Islet of Langerhans (tissue), 1 donor: ENCODE measurements at regions not wholly inside any gene's neighbourhood (a gene's known extent, or its start where the extent isn't known, plus 50 kb on each side); places are given as distances from the start of the nearest gene placed in this dataset.

ENCODE experiments used
- FAIRE-seq: peaks from one replicate; lab custom pipeline; 2011; peaks lifted over from hg19 to GRCh38; lab: Jason Lieb, UNC

DNA sequence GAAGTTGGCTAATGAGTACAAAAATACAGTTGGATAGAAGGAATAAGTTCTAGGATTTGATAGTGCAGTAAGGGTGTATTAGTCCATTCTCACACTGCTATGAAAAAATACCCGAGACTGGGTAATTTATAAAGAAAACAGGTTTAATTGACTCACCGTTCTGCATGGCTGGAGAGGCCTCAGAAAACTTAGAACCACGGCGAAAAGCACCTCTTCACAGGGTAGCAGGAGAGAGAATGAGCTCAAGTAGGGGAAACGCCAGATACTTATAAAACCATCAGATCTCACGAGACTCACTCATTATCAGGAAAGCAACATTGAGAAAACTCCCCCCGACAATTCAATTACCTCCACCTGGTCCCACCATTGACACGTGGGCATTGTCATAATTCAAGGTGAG, 483.3 kb downstream of the TUSC7 start:
- FAIRE-seq = no peak

DNA sequence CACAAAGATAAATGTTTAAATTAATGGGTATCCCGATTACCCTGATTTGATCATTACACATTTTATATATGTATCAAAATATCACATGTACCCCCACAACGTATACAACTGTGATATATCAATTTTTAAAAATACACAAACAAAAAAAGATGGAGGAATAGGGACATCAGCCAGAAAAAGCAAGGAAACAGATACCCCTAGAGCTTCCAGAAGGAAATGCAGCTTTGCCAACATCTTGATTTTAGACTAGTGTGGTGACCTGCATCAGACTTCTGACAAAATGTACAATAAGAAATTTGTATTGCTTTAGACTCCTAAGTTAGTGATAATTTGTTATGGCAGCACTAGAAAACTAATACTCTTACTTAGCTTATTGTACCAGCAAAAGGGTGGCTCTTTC, 483.8 kb downstream of the TUSC7 start:
- FAIRE-seq = no peak

DNA sequence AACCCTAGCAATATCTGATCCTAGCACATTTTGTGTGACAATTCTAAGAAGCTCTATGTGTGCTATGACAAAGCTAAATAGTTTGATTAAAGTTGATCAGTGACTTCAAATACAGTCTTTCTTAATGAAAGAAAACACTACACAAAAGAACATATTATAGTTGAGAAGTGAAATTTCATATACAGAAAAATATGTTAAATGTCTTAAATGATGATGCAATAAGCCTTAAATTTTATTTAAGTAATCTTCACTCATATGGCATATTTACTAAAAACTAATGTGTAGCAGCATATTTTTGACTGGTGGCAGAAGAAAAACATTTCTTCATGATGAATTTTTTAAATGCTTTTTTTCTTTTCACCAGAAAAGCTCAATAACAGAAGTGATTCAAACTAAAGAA, 485.5 kb downstream of the TUSC7 start:
- FAIRE-seq = no peak

DNA sequence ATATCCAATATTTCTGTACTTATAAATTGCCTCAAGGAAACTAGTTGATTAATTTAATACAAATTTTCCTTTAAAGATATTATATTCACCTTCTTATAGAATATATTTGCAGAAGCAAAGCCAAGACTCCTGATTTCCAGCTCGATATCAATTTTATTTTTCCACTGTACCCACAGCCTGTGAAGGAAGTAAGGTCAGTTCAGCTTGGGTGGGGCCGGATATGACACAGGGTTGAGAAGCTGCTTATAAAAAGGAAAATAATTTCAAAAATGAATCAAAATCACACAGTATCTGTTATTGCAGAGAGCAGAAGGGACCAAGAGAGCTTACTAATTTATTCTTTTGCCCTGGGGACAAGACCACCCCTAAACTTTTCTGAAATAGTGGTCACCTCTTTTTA, 491.4 kb downstream of the TUSC7 start:
- FAIRE-seq = no peak

DNA sequence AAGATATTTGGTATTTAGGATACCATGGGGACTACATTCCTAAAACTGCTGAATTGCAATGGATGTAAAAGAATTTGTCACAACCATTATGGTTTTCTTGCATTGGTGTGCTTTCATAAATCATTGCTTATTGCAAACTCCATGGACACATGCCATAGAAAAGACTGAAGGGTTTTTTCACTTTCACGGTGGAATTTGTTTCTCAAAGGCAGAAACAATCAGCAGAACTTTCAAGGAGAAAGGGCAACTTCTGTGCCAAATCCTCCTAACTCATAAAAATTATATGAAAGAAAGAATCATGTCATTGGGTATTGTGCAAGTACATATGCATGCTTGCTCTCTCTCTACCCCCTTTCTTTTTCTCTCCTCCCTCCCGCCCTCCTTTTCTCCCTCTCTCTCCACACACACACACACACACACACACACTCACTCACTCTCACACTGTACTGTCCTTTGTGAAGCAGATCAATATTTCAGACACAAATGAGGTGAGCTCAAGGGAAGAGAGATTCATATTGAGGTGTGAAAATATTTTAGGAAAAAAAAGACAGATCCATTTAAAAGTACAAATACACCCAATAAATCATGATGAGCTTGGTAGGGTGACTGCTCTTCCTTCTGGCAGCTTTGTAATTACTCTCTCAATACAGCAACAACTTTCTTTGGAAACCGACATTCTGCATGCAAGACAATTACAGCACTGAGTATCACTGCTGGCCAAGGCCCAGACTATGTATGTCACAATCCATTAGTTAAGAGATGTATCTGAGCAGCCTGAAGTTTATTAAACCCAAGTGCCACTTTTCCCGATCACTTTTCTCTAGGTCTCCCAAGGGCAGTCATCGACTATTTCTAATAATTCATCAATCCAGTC, 492.6 kb downstream of the TUSC7 start:
- FAIRE-seq = no peak

DNA sequence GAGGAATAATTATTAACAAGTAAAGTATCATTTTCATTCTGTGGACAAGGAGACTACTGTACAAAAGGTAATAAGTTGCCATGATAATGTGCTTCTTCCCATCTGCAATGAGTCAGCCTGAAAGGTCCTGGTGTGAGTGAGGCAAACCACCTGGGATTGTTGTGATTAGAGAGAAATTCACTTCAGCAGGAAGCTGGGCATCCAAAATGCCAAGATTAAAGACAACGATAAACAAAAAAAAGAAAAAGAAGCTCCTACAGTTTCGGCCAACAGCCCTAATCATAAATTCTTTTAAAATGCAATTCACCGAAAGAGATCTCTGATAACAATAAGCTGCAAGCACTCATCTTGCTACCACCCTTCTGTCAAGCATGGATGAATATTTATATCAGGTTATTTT, 507.8 kb downstream of the TUSC7 start:
- peak; percentile 5 for FAIRE-seq

DNA sequence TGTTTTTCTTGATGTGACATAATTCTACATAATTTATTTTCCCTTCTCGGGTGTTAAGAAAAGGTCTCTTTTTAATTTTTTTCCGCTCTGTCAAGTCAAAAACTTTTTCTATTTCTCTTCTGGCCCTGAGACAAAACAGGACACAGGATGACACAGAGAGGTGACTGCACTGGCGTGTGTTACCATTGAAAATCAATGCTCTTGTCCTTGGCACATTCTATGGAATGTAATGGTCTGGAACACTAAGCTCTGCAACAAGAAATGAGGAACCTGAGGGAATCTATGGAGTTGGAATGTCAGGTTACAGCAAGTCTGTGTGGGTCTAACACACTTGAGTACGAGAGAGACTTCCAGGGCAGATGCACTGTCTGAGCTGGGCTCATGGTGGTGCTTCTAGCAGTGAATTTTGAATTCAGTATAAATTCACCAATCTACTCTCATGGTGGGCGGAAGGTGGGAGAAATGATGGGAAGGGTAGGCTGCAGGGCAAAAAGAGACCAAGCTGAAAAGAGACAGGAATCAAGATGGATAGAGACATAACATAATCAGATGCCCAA, 508.3 kb downstream of the TUSC7 start:
- no peak for FAIRE-seq

DNA sequence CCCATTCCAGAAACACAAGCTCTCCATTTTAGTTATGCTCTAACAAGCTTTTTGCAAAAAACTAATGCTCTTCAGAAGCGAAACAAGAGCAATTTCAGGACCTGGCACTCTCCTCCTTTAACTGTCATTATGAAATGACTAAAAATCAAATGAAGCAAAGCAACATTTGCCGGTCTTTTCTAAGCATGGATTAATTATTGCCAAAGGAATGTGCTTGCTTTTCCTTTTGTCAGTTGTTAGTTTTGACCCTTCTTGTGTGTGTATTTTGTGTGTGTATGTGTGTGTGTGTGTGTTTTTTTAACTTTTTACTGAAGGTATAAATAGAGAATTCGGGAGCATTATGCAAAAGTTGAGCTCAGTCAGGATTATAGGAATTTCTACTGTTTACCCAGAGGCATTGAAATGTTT, 509.1 kb downstream of the TUSC7 start:
- FAIRE-seq = no peak

DNA sequence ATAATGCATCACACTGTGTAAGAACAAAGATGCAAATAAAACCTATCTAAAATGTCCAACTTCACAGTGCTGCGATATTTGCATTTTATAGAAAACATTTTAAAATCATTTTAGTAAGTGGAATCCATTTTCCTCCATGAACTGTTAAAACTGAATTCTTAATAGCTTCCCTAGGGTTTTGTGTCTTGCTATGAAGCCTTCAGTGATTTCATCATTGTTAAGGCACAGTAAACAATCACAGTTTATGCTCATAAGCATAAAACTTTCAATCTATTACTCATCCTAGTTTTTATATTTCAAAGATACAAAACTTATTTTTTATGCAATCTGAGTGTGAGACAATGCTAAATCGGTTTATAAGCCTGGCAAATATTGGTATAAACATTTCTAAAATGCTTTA, 509.7 kb downstream of the TUSC7 start:
- FAIRE-seq = peak; percentile 13

DNA sequence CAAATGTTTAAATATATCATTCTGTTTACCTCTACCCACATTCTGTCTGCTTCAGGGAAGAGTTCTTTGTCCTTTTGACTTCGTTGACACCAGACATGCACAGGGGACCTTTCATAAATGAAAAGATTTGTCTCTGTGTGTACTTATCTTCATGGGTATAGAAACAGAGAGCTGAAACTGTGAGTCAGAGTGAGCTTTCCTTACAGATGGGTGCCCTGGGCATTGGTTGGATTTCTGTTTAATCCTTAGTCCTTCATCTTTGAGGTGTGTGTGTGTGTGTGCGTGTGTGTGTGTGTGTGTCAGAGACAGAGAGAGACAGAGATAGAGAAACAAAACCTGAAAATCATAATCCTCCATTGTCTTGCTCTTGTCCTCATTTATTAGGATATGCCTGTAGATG, 517.4 kb downstream of the TUSC7 start:
- no peak for FAIRE-seq

DNA sequence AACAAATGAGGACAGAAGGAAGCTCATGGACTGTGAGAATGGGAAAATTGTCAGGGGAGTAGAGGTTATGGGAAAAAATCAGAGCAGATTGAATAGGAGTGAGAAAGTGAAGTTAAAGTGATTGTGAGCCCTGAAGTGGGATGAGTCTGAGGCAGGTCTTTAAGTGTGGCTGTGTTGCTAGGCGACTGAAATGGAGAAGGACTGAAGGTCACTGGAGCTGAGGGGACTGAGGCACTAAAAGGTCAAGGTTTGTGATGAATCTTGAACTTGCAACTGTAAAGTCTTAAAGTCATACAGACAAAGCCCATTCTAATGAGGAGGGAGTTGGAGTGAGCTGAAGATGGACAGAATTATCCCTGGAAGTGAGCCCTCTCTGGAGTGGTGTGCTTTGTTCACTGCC, 518.9 kb downstream of the TUSC7 start:
- FAIRE-seq = no peak

DNA sequence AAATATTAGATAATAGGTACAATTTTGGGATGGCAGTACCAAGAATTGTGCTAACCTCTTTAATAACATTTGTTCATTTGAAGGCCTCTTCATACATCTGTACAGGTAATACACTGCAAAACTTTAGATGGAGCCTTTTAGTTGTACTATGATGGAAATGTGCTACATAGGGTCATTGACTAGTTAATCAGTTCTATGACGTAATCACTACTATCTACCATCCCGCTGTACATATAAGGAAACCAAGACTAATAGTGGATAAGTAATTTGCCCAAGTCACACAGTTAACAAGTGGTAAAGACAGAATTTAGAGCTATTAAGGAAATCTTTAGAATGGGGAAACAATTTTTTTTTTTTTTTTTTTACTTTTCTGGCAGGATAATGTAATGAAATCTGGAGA, 521.3 kb downstream of the TUSC7 start:
- no peak for FAIRE-seq

DNA sequence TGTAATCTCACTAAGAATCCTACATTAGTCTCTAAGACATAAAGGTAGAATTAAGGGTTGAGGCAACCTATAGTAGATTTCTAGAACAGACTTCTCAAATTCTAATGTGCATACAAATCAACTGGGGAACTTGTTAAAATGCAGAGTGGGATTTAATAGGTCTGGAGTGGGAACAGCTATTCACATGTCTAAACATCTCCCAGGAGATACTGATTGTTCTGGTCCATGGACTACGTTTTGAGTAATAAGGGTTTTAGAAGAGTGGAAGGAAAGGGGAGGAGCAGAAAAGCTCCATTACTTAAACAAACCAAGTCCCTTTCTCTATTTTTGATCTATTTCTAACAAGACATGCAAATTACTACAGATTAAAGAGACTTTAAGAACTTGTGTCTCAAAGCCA, 524.8 kb downstream of the TUSC7 start:
- FAIRE-seq = no peak

DNA sequence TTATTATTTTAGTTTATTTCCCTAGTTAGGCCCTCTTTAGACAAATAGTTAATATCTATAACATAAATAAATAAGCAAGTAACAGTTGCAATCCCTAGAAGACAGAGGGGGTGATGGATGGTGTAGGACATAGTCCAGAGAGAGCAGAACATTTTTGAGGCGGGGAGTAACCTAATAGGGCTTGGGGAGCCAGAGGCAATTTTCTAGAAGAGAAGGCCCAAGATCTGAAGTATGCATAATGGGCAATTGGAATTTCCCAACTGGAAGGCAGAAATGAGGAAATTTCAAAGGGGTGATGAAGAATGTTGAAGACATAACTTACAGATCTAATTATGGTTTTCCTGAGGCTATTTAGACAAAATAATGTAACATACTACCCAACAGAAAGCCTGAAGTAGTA, 525.7 kb downstream of the TUSC7 start:
- FAIRE-seq = no peak

DNA sequence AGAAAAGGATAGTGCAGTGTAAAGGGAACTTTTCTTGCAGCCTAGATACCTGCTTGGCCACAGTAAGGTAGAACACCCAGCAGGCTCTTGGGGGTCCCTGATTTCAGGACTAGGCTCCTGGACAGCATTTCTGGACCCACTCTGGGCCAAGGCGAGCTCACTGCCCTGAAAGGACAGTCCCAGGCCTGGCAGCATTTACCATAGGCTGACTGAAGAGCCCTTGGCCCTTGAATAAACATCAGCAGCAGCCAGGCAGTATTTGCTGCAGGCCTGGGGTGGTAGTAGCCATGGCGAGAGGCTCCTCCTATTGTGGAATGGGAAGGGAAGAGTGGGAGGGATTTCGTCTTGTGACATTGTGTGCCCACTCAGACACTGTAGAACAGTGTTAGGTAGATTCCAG, 529.2 kb downstream of the TUSC7 start:
- FAIRE-seq = no peak

DNA sequence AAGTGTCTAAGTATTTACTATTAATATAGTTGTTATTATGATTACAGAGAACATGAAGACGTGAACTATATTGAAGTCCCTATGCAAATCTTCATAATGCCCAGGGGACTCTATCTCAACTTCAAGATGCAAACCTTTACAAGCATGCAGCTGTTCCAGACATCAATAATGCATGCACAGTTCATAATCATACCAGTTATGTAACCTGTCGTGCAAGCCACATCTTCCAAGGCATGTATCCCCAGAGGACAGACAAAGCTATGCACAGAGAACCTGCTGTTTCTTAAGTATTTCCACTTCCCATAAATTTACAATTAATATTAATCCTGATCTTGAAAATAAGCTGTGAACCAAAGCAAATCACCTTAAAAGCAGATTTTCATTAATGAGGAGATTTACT, 534.1 kb downstream of the TUSC7 start:
- FAIRE-seq = no peak

DNA sequence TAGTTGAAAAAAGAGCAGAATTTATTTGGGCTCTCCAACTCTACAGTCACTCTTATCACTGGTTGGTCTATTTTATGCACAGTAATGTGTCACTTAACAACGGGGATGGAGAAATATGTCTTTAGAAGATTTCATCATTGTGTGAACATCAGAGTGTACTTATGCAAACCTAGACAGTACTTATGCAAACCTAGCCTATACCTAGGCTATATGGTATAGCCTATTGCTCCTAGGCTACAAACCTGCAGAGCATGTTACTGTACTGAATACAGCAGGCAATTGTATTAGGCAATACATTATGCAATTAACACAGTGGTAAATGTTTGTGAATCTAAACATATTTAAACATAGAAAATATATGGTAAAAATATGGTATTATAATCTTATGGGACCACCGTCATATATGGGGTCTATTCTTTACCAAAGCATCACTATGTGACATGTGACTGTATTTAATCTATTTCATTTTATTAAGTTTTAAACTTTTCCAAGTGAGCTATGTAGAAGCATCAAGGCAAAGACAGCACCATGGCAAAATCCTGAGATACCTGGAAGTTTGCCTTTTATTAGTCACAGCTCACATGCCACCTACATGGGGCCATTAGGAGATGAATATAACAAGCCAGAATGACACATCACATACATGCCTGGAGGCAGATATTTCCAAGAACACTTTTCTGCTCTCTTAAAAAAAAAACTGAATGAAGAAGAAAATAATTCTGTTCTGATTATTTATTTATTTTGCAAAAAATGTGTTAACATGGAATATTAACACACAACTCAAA, 537.4 kb downstream of the TUSC7 start:
- no peak for FAIRE-seq

DNA sequence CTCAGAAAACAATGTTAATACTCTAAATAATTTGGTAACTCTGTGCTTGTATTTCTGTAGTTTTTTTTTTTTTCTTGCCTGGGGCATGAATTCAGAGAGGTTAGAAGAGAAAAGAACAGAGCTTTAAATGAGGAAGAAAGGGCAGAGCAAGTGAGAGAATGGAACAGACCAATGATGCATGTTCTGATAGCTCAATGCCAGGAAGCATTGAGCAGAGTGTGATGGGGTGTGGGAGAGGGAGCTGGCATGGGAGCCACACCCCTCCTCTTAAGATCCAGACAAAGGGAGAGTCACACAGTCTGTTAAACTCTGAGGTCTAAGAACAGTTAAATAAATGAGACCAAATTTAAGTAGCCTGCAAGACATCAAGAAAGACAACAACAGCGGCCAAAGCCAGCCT, 538.6 kb downstream of the TUSC7 start:
- no peak for FAIRE-seq

DNA sequence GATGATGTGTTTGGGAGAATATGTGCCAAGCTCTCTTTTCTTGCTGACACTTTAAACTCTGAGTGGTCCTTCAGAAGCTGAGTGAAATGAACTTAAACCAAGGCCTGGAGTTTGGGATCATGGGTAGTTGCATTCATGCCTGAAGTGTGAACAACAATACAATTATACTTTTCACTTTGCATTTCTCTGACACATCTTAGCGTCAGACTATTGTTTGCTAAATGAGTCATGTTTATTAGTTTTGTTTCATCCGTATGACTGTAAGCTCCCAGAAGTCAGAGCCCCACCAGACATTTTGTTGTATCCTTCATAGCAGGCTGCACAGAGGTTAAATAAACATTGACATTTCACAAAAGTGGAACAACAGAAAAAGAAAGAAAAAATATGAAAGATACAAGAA, 542.6 kb downstream of the TUSC7 start:
- FAIRE-seq = peak; percentile 27

DNA sequence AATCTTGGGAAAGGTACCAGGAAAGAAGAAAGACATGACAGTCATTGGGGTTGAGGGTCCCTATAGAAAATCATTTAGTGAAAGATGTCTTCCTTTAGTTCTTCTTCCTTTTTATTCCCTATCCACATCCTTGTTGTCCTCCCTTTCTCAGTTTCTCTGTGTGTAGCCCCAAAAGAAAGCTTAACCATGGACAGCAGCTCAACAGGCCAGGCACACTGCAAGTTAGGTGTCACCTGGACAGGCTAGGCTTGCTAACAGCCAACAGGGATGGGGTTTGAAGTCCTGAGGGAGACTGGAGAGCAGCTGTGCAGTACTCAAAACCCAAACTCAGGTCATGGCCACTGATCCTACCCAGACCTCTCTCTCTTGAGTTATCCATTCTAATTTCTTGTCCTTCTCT, 543.1 kb downstream of the TUSC7 start:
- no peak for FAIRE-seq

DNA sequence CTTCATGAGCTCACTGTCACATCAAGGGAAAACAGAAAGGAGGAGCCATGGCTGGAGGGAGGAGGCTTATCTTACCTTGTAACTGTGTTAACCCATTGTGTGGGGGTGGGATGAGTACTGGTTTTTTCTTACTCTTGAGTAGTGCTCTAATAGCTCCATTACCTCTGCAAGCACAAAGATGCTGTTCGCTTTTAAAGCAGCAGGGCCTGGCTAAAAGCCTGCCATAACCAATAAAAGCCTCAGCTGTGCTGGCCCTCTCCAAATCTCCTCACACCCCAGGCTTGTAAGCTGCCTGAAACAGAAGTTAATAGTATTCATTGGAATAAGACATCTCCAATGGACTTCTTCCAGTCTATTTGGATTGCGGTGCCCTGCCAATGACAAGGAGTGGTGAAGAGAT, 544.1 kb downstream of the TUSC7 start:
- no peak for FAIRE-seq

DNA sequence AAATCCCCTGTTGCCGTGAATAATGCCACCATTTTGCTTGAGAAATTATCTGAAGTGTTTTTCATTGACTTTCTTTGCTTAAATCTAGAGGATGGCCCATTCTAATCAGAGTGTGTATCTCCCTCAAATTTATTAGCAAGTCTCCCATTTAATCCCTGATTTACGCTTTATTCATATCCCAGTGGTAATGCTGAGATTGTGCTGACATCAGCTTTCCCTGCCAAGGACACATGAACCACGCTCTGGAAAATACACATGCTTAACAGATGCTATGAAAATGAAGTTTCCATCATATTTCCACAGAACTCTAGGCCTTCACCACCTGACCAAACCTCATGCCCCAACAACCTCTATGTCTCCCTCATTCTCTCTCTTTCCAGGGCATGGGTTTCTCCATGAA, 545.4 kb downstream of the TUSC7 start:
- no peak for FAIRE-seq

DNA sequence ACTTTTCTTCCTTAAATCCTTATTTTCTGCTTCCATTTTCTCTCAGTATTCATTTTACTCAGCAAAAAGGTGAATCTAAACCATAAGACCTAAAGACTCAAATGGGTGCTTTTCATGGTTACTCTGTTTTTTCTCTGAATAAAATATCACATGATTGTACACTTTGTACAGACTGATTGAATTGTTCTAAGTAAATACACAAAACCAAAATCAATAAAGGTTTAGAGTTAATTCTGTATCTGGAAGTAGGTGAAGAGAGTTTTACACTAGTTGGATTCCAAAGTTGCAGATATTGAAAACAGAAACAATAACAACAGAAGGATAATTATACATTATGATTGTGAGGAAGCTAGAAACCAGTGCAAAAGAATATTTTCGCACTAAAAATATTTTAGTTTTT, 546.2 kb downstream of the TUSC7 start:
- no peak for FAIRE-seq
